Liver (tissue), 8 donors: ENCODE measurements at regions not wholly inside any gene's neighbourhood (a gene's known extent, or its start where the extent isn't known, plus 50 kb on each side); places are given as distances from the start of the nearest gene placed in this dataset.
"Not testable (repeated sequence)": the region's sequence is repeated elsewhere in the genome, so short reads cannot be mapped to it uniquely, and the experiment has no call there.

Experiments used
- DNase-seq: peaks from one replicate; pipeline ENCODE4 v3.0.0-alpha.2; 2017; ENCODE audit warnings: low spot score
- H3K27ac ChIP-seq, 2 donors: one replicate each; pipeline ENCODE4 v1.7.0; 2013; ENCODE audit warnings: inconsistent platforms in 2 of 2, low read length in 2 of 2, control low read depth in 1 of 2, low read depth in 1 of 2, mild to moderate bottlenecking in 1 of 2
- H3K27me3 ChIP-seq, 4 donors: one replicate each; pipeline versions ENCODE4 v1.6.1 to v1.7.0; 2013; ENCODE audit warnings: low read length in 3 of 4, inconsistent platforms in 1 of 4, mild to moderate bottlenecking in 1 of 4, moderate library complexity in 1 of 4; ENCODE audit not compliant: control insufficient read depth in 4 of 4, insufficient read depth in 4 of 4
- H3K36me3 ChIP-seq, 4 donors: one replicate each; pipeline versions ENCODE4 v1.6.1 to v1.7.0; 2013; ENCODE audit warnings: low read length in 3 of 4, mild to moderate bottlenecking in 3 of 4, low read depth in 1 of 4, moderate library complexity in 1 of 4; ENCODE audit not compliant: control insufficient read depth in 4 of 4, insufficient read depth in 3 of 4
- H3K4me1 ChIP-seq, 4 donors: one replicate each; pipeline versions ENCODE4 v1.6.1 to v1.7.0; 2013; ENCODE audit warnings: low read length in 3 of 4, mild to moderate bottlenecking in 3 of 4, moderate library complexity in 1 of 4; ENCODE audit not compliant: control insufficient read depth in 4 of 4, insufficient read depth in 4 of 4
- H3K4me3 ChIP-seq, 3 donors: one replicate each; pipeline versions ENCODE4 v1.6.1 to v1.7.0; 2013; ENCODE audit warnings: low read length in 3 of 3, control low read depth in 1 of 3, low read depth in 1 of 3, mild to moderate bottlenecking in 1 of 3
- H3K9ac ChIP-seq, 2 donors: one replicate each; pipeline ENCODE4 v1.7.0; 2013; ENCODE audit warnings: low read length in 2 of 2, mild to moderate bottlenecking in 2 of 2, moderate library complexity in 2 of 2, control low read depth in 1 of 2, low read depth in 1 of 2
- H3K9me3 ChIP-seq, 4 donors: one replicate each; pipeline versions ENCODE4 v1.6.1 to v1.7.0; 2013; ENCODE audit warnings: low read length in 3 of 4; ENCODE audit not compliant: control insufficient read depth in 4 of 4
- EGR1 ChIP-seq, 2 donors: IDR thresholded peaks; 2 replicates each; pipeline ENCODE4 v1.6.1; 2016 to 2018; ENCODE audit warnings: antibody characterized with exemption in 2 of 2, low read depth in 2 of 2
- FOXA1 ChIP-seq: IDR thresholded peaks from 2 replicates; pipeline ENCODE4 v1.6.1; 2016; ENCODE audit warnings: antibody characterized with exemption
- FOXA2 ChIP-seq: IDR thresholded peaks from 2 replicates; pipeline ENCODE4 v1.6.1; 2016; ENCODE audit warnings: antibody characterized with exemption
- GABPA ChIP-seq, 2 donors: IDR thresholded peaks in 1 of 2; conservative IDR thresholded peaks in 1 of 2; 2 replicates each; pipeline ENCODE4 v1.6.1; 2016; ENCODE audit warnings: antibody characterized with exemption in 2 of 2, mild to moderate bottlenecking in 1 of 2, moderate library complexity in 1 of 2
- JUND ChIP-seq, 2 donors: IDR thresholded peaks; 2 replicates each; pipeline ENCODE4 v1.6.1; 2016; ENCODE audit warnings: antibody characterized with exemption in 2 of 2
- NR2F2 ChIP-seq: IDR thresholded peaks from 2 replicates; pipeline ENCODE4 v1.6.1; 2016; ENCODE audit warnings: antibody characterized with exemption
- RAD21 ChIP-seq, 2 donors: IDR thresholded peaks; 2 replicates each; pipeline ENCODE4 v1.6.1; 2016; ENCODE audit warnings: antibody characterized with exemption in 2 of 2, mild to moderate bottlenecking in 2 of 2
- SP1 ChIP-seq: IDR thresholded peaks from 2 replicates; pipeline ENCODE4 v1.6.1; 2018; ENCODE audit warnings: antibody characterized with exemption, mild to moderate bottlenecking
- TAF1 ChIP-seq: conservative IDR thresholded peaks from 2 replicates; pipeline ENCODE4 v1.6.1; 2016; ENCODE audit warnings: antibody characterized with exemption, mild to moderate bottlenecking
- YY1 ChIP-seq: IDR thresholded peaks from 2 replicates; pipeline ENCODE4 v1.6.1; 2016; ENCODE audit warnings: antibody characterized with exemption, mild to moderate bottlenecking
- WGBS: extraction: QIAGEN DNeasy Blood & Tissue Kit; methylation state at CpG from one replicate; pipeline ENCODE4 v1.1.7; 2013; 5-methylcytosine and 5-hydroxymethylcytosine counted together
- TF ChIP-seq, protein P1 (sequence below): IDR thresholded peaks from 2 replicates; pipeline ENCODE4 v1.6.1; 2016; ENCODE audit warnings: antibody characterized with exemption
- TF ChIP-seq, protein P2 (sequence below): IDR thresholded peaks from 2 replicates; pipeline ENCODE4 v1.6.1; 2016; ENCODE audit warnings: antibody characterized with exemption
- TF ChIP-seq, protein P3 (sequence below): fragments of 150-350 bp; IDR thresholded peaks from 2 replicates; pipeline ENCODE4 v1.5.1; 2017; ENCODE audit warnings: improper control_type of control experiment, low read depth, low read length; ENCODE audit not compliant: missing input control
- TF ChIP-seq, protein P4 (sequence below): IDR thresholded peaks from 2 replicates; pipeline ENCODE4 v1.6.1; 2016; ENCODE audit warnings: antibody characterized with exemption
- donor health status: healthy.
- donor health status: healthy.
- donor health status: healthy.
- donor health status: healthy.
- donor health status: healthy.

DNA sequence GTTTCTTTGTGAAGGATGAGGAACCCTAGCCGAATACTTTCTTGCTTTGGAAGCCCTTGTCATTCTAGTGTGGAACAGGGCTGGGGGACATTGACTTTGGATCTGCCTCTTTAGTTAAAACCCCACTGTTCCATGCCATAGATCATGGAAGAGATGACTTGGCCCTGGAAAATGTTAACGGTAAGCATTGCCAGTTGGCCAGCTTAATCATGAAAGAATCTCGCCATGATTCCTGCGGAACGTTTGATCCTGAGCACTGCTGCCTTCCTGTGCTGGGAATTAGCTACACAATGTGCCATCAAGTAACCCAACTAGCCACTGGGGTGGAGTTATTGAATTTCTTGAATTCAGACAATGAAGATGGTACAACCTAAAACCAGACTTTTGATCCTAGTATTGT is 177.6 kb upstream of the FZD8 start:
- no peaks in the 10 kb centered on the region for H3K9me3 ChIP-seq
- H3K36me3 ChIP-seq, result no peaks in the 10 kb centered on the region
- H3K4me3 ChIP-seq, result no peak overlapping the region
- no peaks in the 10 kb centered on the region for H3K4me1 ChIP-seq
- no peak overlapping the region for H3K27ac ChIP-seq
- 90% methylated on average over 5 of the region's 5 CpGs for WGBS
- H3K27me3 ChIP-seq, result peaks cover 0 to 4% (median 0%) of the 10 kb centered on the region in 4 donors
- no peak overlapping the region for H3K9ac ChIP-seq
- no peak for DNase-seq
- TF ChIP-seq YY1 (no peak), EGR1 (IDR thresholded peaks at IDR 0.05; ENCODE audit: low read depth in 2 of 2) (no peak), TAF1 (no peak), FOXA1 (no peak), SP1 (no peak), FOXA2 (no peak), JUND (IDR thresholded peaks at IDR 0.05) (no peak), RAD21 (IDR thresholded peaks at IDR 0.05) (no peak), GABPA (IDR thresholded peaks at IDR 0.05 in 1 of 2, conservative IDR thresholded peaks at IDR 0.05 in 1 of 2) (no peak), NR2F2 (no peak)
- TF ChIP-seq, protein P1, sequence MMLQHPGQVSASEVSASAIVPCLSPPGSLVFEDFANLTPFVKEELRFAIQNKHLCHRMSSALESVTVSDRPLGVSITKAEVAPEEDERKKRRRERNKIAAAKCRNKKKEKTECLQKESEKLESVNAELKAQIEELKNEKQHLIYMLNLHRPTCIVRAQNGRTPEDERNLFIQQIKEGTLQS, result no peak
- TF ChIP-seq, protein P2, sequence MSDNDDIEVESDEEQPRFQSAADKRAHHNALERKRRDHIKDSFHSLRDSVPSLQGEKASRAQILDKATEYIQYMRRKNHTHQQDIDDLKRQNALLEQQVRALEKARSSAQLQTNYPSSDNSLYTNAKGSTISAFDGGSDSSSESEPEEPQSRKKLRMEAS, result no peak
- TF ChIP-seq, protein P3, sequence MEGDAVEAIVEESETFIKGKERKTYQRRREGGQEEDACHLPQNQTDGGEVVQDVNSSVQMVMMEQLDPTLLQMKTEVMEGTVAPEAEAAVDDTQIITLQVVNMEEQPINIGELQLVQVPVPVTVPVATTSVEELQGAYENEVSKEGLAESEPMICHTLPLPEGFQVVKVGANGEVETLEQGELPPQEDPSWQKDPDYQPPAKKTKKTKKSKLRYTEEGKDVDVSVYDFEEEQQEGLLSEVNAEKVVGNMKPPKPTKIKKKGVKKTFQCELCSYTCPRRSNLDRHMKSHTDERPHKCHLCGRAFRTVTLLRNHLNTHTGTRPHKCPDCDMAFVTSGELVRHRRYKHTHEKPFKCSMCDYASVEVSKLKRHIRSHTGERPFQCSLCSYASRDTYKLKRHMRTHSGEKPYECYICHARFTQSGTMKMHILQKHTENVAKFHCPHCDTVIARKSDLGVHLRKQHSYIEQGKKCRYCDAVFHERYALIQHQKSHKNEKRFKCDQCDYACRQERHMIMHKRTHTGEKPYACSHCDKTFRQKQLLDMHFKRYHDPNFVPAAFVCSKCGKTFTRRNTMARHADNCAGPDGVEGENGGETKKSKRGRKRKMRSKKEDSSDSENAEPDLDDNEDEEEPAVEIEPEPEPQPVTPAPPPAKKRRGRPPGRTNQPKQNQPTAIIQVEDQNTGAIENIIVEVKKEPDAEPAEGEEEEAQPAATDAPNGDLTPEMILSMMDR, result no peak
- TF ChIP-seq, protein P4, sequence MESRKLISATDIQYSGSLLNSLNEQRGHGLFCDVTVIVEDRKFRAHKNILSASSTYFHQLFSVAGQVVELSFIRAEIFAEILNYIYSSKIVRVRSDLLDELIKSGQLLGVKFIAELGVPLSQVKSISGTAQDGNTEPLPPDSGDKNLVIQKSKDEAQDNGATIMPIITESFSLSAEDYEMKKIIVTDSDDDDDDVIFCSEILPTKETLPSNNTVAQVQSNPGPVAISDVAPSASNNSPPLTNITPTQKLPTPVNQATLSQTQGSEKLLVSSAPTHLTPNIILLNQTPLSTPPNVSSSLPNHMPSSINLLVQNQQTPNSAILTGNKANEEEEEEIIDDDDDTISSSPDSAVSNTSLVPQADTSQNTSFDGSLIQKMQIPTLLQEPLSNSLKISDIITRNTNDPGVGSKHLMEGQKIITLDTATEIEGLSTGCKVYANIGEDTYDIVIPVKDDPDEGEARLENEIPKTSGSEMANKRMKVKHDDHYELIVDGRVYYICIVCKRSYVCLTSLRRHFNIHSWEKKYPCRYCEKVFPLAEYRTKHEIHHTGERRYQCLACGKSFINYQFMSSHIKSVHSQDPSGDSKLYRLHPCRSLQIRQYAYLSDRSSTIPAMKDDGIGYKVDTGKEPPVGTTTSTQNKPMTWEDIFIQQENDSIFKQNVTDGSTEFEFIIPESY, result no peak

DNA sequence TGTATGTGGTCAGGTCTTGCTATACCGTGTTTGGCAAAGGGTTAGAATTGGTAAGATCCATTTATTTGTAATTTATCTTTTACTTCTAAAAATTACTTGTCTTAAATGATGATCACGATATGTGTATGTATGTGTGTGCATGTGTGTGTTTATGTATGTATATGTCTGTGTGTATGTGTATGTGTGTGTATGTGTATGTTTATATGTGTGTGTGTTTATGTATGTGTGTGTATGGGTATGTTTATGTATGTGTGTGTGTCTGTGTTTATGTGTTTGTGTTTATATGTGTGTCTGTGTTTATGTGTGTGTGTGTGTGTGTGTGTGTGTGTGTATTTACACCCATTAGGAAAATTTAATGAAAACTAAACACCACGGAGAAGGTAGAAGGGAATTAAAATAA is 176.9 kb upstream of the FZD8 start:
- Histone ChIP-seq H3K9me3 (no peaks in the 10 kb centered on the region), H3K4me1 (no peaks in the 10 kb centered on the region), H3K27ac (no peak overlapping the region), H3K36me3 (no peaks in the 10 kb centered on the region), H3K4me3 (no peak overlapping the region), H3K9ac (no peak overlapping the region), H3K27me3 (peaks cover 0 to 4% (median 0%) of the 10 kb centered on the region in 4 donors)
- DNase-seq, result no peak
- WGBS, result 90% methylated on average over 3 of the region's 3 CpGs
- TF ChIP-seq RAD21 (IDR thresholded peaks at IDR 0.05) (no peak), FOXA2 (no peak)

DNA sequence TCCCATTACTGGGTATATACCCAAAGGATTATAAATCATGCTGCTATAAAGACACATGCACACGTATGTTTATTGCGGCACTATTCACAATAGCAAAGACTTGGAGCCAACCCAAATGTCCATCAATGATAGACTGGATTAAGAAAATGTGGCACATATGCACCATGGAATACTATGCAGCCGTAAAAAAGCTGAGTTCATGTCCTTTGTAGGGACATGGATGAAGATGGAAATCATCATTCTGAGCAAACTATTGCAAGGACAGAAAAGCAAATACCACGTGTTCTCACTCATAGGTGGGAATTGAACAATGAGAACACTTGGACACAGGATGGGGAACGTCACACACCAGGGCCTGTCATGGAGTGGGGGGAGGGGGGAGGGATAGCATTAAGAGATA is 175.0 kb upstream of the FZD8 start:
- DNase-seq, result not testable (repeated sequence)
- 85% methylated on average over 3 of the region's 5 CpGs for WGBS

More for the DNA sequence above, 175.0 kb upstream of the FZD8 start:
- not testable (repeated sequence) for H3K27me3 ChIP-seq, H3K27ac ChIP-seq, H3K4me1 ChIP-seq, H3K9ac ChIP-seq, H3K9me3 ChIP-seq, H3K36me3 ChIP-seq, H3K4me3 ChIP-seq
